Stimulated activated naive CD4-positive, alpha-beta T cell (primary cell): ENCODE measurements at regions not wholly inside any gene's neighbourhood (a gene's known extent, or its start where the extent isn't known, plus 50 kb on each side); places are given as distances from the start of the nearest gene placed in this dataset.
"Not testable (repeated sequence)": the region's sequence is repeated elsewhere in the genome, so short reads cannot be mapped to it uniquely, and the experiment has no call there.

ENCODE experiments used
- DNase-seq, 6 experiments: peaks; one replicate each; lab custom pipeline; 2025; lab: John Stamatoyannopoulos, UW

DNA sequence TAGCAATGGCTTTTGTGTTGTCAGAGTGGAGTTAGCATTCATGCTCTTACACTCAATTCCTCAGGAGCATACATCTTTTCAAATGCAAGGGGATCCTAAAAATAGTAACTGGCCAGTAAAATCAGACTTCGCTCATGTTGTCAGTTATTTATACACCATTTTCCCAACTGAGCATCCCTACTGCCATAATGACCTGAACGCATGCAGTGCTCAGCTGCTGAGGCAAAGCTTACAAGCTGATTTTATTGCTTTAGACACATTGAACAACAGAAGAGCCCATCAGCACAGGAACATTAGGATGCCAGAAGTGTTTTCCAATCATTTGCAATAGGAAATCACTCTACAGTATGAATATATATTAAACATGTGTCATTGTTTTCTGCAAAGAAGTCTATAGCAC is 689.7 kb upstream of the BCHE start:
- DNase-seq = no peak

DNA sequence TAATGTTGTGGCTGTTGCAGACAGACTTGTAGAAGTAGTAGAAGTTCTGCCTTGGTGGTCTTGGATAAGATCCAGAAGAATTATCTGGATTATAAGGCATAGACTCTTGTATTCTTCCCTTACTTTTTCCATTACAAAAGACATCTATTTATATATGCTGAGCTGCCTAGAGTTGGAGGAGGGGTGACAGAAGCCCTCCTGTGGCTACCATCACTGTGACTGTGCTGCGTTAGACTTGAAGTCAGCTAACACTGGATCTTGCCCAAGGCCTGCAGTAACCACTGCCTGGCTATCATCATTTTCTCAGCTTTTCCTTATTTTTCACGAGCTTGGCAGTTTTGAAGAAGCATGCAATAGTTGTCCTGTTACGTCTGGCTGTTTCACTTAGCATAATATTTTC is 684.8 kb upstream of the BCHE start:
- DNase-seq = no peak

DNA sequence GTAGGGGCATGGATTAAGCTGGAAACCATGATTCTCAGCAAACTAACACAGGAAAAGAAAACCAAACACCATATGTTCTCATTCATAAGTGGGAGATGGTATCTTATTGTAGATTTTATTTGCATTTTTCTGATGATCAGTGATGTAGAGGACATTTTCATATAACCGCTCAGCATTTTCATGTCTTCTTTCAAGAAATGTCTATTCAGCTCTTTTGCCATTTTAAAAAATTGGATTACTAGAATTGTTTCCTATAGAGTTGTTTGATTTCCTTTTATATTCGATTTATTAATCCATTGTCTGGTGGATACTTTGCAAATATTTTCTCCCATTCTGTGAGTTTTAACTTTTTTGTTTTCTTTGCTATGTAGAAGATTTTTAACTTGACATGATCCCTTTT is 682.2 kb upstream of the BCHE start:
- no peak for DNase-seq

DNA sequence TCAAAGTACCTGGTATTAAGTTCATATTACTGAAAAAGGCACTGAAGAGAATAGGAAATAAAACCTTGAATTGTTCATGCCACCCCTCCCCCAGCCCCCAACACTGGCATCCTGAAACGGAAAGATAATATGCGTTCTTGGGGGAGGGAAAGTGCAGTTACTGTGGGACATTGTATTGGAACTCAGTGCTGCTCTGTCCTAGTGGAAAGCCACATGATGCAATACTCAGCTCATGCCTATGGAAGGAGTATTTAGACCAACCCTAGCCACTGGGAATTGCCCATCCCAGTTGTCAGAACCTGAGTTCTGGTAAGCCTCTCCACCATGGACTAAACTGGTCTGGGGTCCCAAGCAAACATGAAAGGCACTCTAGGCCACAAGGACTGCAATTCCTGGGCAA is 680.8 kb upstream of the BCHE start:
- no peak for DNase-seq

DNA sequence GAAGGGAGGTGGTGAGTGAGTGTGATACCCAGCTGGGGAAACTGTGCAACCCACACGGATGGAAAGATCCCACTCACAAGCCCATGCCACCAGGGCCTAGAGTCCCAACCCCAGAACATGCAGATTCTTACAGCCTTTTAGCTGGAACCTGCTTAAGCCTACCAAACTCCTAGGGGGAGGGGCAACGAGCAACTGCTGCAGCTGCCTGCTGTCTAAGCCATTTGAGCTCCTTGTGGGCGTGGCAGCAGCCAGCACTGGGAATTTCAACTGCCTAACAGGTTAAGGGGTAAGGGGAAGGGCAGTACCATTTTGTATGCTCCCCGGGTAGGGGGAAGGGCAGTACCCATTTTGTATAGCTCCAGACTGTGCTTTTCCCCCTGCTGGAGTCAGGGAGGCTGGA is 673.2 kb upstream of the BCHE start:
- DNase-seq = no peak

DNA sequence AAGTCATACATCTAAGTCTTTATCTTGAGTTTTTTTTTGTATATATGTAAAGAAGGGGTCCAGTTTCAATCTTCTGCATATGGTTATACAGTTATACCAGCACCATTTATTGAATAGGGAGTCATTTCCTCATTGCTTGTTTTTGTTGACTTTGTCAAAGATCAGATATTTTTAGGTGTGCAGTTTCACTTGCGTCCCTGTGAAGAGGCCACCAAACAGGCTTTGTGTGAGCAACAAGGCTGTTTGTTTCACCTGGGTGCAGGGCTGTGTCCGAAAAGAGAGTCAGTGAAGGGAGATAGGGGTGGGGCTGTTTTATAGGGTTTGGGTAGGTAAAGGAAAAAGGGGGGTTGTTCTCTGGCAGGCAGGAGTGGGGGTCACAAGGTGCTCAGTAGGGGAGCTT is 663.2 kb upstream of the BCHE start:
- DNase-seq = not testable (repeated sequence)

DNA sequence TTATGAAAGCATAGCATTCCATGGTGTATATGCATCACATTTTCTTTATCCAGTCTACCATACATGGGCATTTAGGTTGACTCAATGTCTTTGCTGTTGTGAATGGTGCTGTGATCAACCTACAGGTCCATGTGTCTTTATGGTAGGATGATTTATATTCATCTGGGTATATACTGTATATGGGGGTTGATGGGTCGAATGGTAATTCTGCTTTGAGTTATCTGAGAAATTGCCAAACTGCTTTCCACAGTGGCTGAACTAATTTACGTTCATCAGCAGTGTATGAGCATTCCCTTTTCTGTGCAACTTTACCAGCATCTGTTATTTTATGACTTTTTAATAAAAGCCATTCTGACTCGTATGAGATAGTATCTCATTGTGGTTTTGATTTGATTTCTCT is 662.4 kb upstream of the BCHE start:
- DNase-seq = no peak

DNA sequence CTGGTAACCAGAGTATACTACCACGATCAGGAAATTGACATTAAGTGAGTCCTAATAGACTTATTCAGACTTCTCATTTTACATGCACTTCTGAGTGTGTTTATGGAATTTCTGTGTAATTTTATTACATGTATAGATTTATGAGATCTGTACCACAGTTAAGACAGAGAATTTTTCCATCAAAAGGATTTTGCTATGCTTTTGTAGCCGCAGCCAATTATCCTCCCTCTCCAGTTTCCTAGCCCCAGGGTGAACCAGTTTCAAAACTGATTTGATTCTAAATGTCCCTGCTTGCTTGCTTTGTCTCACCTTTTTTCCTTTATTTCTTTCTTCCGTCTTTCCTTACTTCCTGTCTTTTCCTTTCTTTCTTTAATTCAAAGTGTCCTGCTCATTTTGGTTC is 661.2 kb upstream of the BCHE start:
- DNase-seq = no peak

DNA sequence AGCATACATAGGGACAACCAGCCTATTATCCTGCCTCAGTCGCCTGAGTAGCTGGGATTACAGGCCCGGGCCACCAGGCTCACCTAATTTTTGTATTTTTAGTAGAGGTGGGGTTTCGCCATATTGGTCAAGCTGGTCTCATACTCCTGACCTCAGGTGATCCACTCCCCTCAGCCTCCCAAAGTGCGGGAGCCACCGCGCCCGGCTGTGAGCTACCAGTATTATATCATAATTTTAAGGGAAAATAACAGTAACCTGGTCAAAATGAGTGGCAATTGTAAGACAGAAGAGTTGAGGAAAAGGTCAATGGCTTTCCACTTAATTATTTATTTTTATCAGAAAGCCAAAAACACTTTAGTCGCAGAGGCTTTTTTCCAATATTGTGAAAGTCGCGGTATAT is 652.6 kb upstream of the BCHE start:
- DNase-seq = no peak

DNA sequence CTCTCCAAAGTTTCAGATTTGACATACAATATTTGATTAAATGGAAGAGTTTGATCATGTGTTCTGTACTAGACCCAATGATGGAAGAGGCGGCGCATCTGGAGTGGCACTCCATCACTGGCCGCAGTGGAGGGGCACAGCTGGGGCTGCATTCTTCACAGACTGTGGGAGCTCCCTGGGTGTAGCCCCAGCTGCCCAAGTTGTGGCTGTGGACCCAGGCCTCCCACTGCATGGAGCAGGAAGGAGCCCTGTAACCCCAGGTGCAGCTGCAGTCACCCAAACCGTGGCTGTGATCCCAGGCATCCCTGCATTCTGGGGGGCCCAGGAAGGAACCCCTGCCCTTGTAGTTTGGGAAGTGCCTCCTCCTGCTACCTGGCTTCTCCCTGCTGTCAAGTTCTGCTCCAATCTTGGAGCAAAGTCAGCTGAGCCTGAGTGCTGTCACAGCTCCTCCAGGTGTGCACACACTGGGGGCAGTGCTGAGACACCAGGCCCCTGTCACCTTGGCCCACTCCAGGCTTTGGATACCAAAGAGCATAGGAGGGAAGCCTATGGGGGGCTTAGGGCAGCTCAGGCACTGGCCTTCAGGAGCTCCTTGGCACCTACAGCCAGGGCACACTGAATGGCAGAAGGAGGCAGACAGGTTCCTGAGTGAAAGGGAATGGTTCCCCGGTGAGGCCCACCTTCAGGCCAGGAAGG is 651.9 kb upstream of the BCHE start:
- no peak for DNase-seq

DNA sequence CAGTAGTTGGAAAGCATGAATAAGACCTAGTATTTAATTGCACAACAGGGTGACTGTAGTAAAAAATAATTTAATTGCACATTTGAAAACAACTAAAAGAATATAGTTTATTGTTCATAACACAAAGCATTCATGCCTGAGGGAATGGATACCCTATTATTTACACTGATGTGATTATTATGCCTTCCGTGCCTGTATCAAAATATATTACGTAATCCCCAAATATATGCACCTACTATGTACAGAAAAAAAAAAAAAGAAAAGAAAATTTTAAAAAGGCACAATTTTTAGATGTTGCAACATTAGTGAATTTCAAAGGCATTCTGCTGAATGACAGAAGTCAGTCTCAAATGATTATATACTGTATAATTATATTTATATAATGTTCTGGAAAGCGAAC is 647.2 kb upstream of the BCHE start:
- no peak for DNase-seq

DNA sequence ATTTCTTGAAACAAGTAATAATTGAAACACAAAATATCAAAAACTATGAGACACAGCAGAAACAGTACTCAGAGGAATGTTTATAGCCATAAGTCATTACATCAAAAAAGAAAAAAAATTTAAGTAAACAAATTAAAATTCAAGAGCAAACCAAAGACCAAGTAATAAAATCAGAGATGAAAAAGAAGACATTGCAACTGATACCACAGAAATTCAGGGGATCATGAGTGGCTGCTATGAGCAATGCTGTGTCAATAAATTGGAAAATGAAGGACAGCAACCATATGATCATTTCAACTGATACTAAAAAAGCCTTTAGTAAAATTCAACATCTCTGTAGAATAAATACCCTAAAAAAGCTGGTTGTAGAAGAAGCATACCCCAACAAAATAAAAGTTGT is 644.1 kb upstream of the BCHE start:
- no peak for DNase-seq

DNA sequence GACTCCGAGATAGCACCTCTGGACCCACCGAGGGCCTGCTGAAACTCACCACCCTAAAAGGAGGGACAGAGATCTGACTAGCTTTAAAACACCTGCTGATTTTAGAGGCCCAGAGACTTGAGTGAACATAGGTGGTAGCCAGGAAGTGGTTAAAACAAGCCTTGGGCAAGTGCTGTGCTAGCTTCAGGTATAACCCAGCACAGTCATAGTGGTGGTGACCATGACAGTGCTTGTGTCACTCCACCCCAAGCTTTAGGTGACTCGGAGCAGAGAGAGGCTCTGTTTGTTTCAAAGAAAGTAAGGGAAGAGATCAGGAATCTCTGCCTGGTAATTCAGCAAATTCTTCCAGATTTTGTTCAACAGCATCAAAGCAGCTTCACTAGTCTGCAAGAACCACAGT is 641.1 kb upstream of the BCHE start:
- no peak for DNase-seq

DNA sequence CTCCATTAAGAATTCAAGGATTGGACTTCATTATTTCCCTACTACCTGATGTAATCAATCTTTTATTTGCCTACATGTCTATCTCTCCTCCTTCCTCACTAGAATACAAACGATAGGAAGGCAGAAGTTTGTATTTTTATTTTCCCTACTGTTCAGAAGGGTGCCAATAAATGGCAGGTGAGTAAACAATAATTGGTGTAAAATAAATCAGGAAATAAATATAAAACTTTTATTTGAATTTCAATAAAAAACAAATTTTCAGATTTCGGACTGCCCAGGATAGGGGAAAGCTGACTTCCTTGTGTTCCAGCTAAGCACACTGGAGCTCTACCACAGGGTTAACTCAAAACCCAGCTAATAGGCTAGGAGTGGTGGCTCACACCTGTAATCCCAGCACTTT is 636.3 kb upstream of the BCHE start:
- no peak for DNase-seq

DNA sequence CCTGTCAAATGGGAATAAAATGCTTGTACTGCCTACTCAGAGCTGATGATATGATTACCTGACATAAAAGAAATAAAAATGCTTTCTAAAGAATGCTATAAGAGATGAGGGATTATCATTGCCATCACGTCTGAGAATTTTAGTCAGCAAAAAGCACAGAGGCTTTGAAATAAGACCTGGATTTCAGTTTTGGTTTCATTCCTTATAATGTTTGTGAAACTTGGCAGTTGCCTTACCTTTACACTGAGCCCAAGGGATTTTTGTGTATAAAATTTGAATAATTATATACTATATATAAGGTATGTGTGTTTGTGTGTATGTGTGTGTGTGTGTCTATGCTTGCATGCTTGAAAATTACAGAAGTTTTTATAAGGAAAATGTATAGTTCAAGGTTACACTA is 634.8 kb upstream of the BCHE start:
- DNase-seq = no peak

DNA sequence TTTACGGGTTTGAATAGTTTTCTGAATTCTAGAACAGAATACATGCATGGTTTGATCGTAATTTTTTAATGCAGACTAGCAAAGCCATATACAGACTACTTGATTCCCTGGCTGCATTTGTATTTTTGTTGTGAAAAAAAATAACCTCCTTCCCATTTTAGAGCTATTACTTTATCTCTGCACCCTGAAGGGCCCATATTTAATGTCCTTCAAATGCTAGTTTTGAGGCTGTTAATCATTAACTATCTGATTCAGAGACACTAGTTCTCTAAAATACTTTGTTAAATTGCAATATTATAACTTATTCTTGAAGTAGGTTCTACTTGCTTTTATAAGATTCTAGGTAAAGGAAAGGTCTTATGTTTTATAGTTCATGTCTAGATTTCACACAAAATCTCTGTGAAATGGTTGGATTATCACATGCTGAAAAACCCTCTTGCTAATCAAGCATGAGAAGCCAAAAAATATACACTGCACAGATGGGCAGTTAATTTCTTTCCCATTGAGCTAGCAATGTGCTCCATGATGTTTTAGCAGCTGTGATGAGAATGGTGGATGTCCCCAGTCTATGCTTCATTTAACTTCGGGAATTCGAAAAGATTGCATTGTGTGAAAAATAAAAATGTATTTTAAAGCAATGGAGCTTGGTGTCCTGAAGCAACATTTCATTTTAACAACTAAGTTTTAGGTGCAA is 634.0 kb upstream of the BCHE start:
- DNase-seq = no peak

DNA sequence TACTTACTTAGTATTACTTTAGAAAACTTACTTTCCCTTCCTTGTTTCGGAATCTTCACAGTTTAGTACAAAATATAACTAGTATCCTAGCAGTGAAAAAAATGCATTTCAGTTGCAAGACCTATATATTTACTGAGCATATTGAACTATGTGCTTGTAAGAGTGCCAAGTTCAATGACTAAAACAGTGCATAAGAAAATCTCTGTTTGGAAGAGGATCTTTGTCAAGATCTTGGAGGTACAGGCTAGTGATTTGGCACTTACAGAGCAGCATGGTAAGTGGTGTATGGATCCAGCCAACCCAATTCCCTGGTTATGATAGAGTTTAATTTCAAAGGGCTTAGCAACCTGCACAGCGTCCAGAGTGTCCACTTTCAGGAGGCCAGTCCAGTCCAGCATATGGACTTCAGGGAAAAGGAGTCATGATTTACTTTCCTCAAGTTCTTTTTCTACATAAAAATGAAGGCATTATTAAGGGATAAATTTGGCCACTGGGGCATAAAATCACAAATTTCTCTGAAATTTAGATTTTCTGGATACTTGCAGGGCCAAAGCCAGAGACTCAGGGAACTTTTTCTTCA is 625.8 kb upstream of the BCHE start:
- no peak for DNase-seq

DNA sequence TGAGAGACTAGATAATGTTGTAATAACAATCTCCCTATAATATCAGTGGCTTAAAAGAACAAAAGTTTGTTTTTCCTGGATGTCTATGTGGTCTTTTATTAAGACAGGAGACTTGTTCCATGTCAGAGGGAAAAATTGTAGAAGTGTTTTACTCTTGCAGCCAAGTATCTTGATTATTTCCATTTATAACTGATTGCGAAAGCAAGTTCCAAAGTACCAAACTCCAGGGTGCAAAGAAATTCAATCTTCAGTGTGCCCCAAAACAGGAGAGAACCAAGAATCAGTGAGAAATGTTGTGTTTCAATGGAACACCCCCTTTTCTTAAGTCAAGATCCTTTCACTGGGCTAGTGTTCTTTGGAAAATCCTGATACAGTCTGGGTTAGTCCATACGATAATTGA is 624.4 kb upstream of the BCHE start:
- no peak for DNase-seq

DNA sequence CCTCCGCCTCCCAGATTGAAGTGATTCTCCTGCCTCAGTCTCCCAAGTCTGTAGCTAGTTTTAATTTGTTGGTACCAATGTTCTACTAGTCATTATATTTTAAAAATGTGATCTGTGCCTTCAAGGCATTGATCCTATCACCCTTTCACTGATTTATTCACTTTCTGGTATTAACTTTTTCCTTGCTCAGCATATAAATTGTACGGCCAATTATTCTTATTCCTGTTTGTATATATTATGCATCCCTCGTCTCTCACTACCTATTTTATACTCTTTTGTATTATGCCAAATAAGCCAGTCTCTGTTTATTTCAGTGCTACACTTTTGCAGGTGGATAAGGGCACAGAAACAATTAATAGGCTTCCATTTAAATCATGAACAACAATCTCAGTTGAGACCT is 620.2 kb upstream of the BCHE start:
- DNase-seq = no peak

DNA sequence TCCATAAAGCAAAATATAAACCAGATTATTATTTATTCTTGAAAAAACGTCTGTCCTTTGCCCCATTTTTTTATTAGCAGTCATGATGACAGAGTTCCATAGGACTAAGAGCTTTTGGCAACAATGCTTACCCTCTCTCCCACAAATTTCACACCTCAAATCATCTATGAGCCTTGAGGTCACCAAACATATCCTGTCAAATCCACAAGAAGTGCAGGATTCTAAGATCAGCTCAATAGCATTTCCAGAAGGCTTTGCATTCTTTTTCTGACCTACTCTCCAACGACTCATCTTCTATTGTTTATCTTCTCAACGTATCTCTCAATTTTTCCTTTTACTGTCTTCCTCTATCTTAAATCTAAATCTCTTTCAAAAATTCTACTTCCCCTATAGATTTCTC is 619.1 kb upstream of the BCHE start:
- no peak for DNase-seq

DNA sequence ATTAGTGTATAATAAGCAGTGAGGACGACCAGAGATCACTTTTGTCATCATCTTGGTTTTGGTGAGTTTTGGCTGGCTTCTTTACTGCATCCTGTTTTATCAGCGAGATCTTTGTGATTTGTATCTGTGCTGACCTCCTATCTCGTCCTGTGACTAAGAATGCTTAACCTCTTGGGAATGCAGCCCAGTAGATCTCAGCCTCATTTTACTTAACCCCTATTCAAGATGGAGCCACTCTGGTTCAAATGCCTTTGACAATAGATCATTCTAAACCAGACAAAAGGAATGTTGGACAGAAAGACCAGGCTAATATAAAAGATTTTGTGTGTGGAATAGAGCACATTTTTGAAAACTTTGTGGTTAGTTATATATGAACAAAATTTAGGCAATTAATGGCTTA is 618.5 kb upstream of the BCHE start:
- DNase-seq = no peak

DNA sequence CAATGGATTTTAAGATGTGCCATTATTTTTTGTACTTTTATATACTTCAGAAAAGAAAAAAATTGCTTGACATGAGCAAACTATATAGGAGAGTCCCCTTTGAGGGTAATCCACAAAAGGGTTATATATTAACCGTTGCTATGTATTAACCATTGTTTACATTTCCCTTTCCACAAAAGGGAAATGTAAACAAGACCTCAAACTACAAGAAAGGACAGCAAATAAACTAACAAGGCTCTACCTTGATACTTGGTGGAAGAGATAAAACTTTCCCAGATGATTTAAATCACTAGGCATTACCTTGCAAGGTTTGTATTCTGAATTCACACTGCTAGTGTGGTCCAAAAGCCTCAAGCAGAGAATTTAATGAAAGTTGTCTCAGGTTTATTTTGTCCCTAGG is 616.3 kb upstream of the BCHE start:
- no peak for DNase-seq

DNA sequence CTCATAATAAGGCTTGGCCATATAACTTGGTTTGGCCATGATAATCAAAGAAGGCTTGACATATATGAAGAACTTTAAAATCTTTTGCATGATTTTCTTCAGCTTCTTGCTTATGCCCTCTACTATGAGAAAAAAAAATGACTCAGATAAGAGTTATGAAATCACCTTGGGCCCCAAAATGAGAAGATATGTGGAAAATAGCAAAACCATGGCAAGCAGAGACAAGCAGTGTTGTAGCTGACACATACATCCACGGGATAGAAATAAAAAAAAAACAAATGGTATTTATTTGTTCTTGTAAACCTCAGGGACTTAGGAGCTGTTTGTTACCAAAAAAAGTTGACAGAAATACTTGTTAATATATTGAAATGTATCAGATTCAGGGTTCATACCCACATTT is 614.8 kb upstream of the BCHE start:
- no peak for DNase-seq

DNA sequence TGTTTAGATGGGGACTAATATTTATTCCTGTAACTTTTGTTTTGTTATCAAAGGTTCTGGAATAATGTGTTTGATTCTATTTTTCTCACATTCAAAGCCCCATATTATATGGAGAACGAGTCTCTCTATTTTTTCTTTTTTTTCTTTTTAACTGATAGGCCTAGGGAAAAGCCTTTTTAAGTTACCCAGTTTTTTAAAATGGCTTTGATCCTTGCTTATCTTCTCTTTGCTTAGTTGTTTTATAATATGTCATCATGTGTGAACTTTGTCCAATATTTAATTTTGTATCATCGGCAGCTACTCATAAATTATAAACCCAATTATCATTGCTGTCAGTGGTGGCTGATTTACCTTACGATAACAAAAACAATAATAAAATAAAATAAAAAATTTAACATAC is 610.3 kb upstream of the BCHE start:
- DNase-seq = no peak
